Fibroblast of skin of right quadriceps (primary cell): ENCODE measurements at regions not wholly inside any gene's neighbourhood (a gene's known extent, or its start where the extent isn't known, plus 50 kb on each side); places are given as distances from the start of the nearest gene placed in this dataset.

ENCODE experiments used
- DNase-seq: peaks from one replicate; pipeline ENCODE4 v3.0.0-alpha.2; 2013

DNA sequence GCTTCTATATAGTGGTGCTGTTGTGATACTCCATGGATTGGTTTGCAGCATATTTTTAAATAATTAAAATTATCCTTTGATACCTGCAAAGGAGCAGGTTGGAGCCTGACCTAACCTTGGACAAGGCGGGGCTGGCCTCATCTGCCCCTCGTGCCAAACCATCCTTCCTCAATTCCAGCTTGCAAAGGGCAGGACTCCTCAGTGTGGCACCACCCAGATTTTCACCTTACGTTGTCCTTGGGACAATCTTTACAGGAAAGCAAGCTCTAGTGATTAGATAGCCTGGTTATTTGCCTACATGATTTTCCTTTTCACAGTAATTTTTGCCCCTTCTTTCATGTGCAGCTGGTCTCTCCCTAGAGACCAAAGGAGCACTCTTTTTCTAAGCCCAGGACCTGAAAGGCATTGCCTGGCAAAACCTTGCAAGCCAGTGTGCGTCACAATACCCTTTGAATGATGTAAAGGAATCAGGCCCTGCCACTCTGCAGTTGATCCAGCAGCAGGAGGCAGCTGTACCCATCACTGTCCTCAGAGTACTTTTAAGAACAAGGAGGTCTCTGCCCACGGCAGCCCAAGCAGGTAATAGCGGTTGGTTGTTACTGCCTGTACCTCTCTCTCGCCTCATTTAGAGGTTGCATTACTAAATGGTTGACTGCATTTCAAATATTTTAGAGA is 99.4 kb downstream of the ADSS2 start:
- no peak for DNase-seq

DNA sequence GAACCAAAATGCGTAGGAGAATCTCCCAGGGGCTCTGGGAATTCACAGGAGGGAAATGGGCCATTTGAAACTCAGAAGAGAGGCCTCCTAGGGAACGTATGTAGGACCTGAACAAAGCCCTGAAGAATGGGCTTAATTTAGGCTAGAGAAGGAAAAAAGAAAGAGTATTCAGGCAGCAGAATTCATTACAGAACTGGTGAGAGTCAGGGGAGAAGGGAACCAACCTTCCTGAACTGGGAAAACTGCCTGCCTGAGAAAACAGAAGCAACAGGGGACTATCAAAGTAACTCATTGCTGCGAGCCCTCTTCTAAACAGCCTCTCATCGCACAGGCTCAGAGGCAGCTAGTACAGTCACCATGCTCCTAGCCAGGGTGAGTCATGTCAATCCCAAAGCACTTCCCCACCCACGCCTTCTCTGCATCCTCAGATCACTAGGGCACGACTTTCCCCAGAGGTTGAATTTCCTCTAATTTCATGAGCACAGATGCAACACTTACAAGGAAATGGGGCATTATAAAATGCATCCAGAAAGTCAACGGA is 98.1 kb downstream of the ADSS2 start:
- peak; percentile 94 for DNase-seq

DNA sequence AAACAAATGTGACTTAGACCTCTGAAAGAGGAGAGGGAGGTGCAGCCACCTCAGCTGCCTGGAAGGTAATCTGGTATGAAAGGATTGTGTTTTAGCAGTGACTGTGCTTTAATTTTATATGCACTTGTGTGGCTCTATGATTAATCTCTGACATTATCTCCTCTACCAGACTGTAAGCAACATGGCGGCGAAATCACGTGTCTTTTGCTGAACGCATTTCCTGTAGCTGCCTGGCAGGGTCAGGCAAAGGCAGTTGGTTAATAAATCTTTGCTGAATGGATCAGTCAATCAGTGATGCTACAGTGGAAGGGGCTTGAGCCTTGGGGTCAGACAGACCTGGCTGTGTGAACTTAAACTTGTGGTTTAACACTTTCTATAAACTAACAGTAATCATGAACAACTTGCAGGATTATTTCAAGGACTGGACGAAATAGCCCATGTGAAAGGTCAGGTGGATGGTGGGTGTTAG is 96.9 kb downstream of the ADSS2 start:
- DNase-seq: no peak

DNA sequence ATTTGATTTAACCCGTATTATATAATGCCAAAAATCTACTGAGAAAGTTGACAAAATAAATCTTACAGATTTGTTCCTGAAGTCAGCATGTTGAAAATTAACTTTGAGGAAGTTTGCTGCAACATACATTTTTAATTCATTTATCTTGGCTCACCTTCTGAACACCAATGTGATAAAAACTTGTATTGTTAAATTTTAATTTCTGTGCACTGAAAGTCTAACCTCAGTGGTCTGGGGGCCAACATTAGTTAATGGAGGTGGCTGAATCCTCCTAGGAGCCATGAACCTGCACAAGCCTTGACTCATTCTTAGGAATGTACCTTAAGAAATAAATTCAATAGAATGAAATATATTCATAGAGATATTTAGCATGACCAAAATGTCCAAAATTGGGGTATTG is 95.3 kb downstream of the ADSS2 start:
- no peak for DNase-seq
